OCI-LY3 (cell line): ENCODE measurements at regions not wholly inside any gene's neighbourhood (a gene's known extent, or its start where the extent isn't known, plus 50 kb on each side); places are given as distances from the start of the nearest gene placed in this dataset.

Source experiments
- EZH2phosphoT487 ChIP-seq: fragments of 200-600 bp; shearing (Covaris generic); IDR thresholded peaks from 2 replicates; pipeline ENCODE4 v1.6.1; 2018; ENCODE audit warnings: antibody characterized with exemption, mixed run types, low read depth
- TF ChIP-seq, protein P1 (sequence below): fragments of 200-600, 300-600 bp; sonication (generic); IDR thresholded peaks from 2 replicates; pipeline ENCODE4 v1.5.1; 2014; ENCODE audit warnings: antibody characterized with exemption, low read length, low read depth

- TF ChIP-seq, protein P1, sequence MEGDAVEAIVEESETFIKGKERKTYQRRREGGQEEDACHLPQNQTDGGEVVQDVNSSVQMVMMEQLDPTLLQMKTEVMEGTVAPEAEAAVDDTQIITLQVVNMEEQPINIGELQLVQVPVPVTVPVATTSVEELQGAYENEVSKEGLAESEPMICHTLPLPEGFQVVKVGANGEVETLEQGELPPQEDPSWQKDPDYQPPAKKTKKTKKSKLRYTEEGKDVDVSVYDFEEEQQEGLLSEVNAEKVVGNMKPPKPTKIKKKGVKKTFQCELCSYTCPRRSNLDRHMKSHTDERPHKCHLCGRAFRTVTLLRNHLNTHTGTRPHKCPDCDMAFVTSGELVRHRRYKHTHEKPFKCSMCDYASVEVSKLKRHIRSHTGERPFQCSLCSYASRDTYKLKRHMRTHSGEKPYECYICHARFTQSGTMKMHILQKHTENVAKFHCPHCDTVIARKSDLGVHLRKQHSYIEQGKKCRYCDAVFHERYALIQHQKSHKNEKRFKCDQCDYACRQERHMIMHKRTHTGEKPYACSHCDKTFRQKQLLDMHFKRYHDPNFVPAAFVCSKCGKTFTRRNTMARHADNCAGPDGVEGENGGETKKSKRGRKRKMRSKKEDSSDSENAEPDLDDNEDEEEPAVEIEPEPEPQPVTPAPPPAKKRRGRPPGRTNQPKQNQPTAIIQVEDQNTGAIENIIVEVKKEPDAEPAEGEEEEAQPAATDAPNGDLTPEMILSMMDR = no peak
- TF ChIP-seq EZH2phosphoT487 = no peak
These were observed 174.8 kb upstream of the UBE2E2 start for GRCh38 chr3:23028294-23028693.
